Natural killer cell (primary cell): ENCODE measurements at regions not wholly inside any gene's neighbourhood (a gene's known extent, or its start where the extent isn't known, plus 50 kb on each side); places are given as distances from the start of the nearest gene placed in this dataset.

Experiments
- ATAC-seq, 3 donors: fragments of 150-1000 bp in 2 of 3; fragments of 200-7000 bp in 1 of 3; cut with Tn5 transposase; 1 replicate in 1 of 3; 2 replicates in 2 of 3; pipeline ENCODE4 v1.10.0; 2021; ENCODE audit warnings: mild to moderate bottlenecking in 2 of 3, moderate library complexity in 2 of 3
- DNase-seq, 2 donors: peaks; one replicate each; pipeline versions ENCODE4 v3.0.0 to v3.0.0-alpha.2; 2013 to 2021; ENCODE audit warnings: mixed read lengths in 1 of 2
- H3K27ac ChIP-seq: one replicate; pipeline ENCODE4 v1.5.1; 2013; ENCODE audit warnings: mild to moderate bottlenecking, low read length
- H3K27me3 ChIP-seq: one replicate; pipeline ENCODE4 v1.6.1; 2013; ENCODE audit warnings: low read length; ENCODE audit not compliant: control insufficient read depth, insufficient read depth
- H3K36me3 ChIP-seq: one replicate; pipeline ENCODE4 v1.6.1; 2013; ENCODE audit warnings: low read length; ENCODE audit not compliant: control insufficient read depth, insufficient read depth
- H3K4me1 ChIP-seq: one replicate; pipeline ENCODE4 v1.6.1; 2013; ENCODE audit warnings: low read length; ENCODE audit not compliant: control insufficient read depth, insufficient read depth
- H3K4me3 ChIP-seq: one replicate; pipeline ENCODE4 v1.5.1; 2013; ENCODE audit warnings: low read length
- H3K9me3 ChIP-seq: one replicate; pipeline ENCODE4 v1.6.1; 2013; ENCODE audit warnings: low read length; ENCODE audit not compliant: control insufficient read depth, insufficient read depth
- H3K27ac Mint-ChIP-seq, 2 donors: one replicate each; pipeline ENCODE4 v1.8.0; 2022; ENCODE audit warnings: mild to moderate bottlenecking in 2 of 2, mixed read lengths in 2 of 2, moderate library complexity in 1 of 2
- H3K27me3 Mint-ChIP-seq, 2 donors: one replicate each; pipeline ENCODE4 v1.8.0; 2022; ENCODE audit warnings: low read depth in 2 of 2, mixed read lengths in 2 of 2
- H3K36me3 Mint-ChIP-seq: one replicate; pipeline ENCODE4 v1.8.0; 2022; ENCODE audit warnings: mixed read lengths
- H3K4me1 Mint-ChIP-seq, 2 donors: one replicate each; pipeline ENCODE4 v1.8.0; 2022; ENCODE audit warnings: mixed read lengths in 2 of 2
- H3K4me3 Mint-ChIP-seq: one replicate; pipeline ENCODE4 v1.8.0; 2022; ENCODE audit warnings: mild to moderate bottlenecking, moderate library complexity, mixed read lengths
- H3K9me3 Mint-ChIP-seq, 2 donors: one replicate each; pipeline ENCODE4 v1.8.0; 2022; ENCODE audit warnings: mixed read lengths in 2 of 2
- CTCF ChIP-seq: fragments of 200-600 bp; IDR thresholded peaks from one replicate; pipeline ENCODE4 v1.8.0; 2022; ENCODE audit warnings: antibody characterized with exemption
- WGBS: methylation state at CpG from one replicate; pipeline ENCODE4 v1.1.7; 2013; ENCODE audit warnings: missing lambda C conversion rate; ENCODE audit not compliant: insufficient coverage; 5-methylcytosine and 5-hydroxymethylcytosine counted together
- intact Hi-C: fragments of 100-400 bp; cut with micrococcal nuclease; formaldehyde crosslinking; loops from one replicate; pipeline ENCODE4 v1.14.2; 2022

- Histone ChIP-seq H3K4me1 (no peaks in the 10 kb centered on the region), H3K27me3 (no peaks in the 10 kb centered on the region), H3K27ac (no peak overlapping the region), H3K4me3 (no peak overlapping the region), H3K36me3 (no peaks in the 10 kb centered on the region), H3K9me3 (no peaks in the 10 kb centered on the region)
- Mint-ChIP-seq H3K9me3 (no peaks in the 10 kb centered on the region), H3K4me1 (no peaks in the 10 kb centered on the region), H3K27ac (no peak overlapping the region), H3K4me3 (no peak overlapping the region), H3K36me3 (no peaks in the 10 kb centered on the region), H3K27me3 (peaks cover 8 to 15% of the 10 kb centered on the region in 2 donors)
- TF ChIP-seq CTCF: no peak
- DNase-seq (no peak), ATAC-seq (no peak)
- 84% methylated on average over 2 of the region's 2 CpGs for WGBS
- intact Hi-C loops: no loop called here
These were observed 99.5 kb downstream of the SLC4A3 start for GRCh38 chr2:219726916-219727315.

DNA sequence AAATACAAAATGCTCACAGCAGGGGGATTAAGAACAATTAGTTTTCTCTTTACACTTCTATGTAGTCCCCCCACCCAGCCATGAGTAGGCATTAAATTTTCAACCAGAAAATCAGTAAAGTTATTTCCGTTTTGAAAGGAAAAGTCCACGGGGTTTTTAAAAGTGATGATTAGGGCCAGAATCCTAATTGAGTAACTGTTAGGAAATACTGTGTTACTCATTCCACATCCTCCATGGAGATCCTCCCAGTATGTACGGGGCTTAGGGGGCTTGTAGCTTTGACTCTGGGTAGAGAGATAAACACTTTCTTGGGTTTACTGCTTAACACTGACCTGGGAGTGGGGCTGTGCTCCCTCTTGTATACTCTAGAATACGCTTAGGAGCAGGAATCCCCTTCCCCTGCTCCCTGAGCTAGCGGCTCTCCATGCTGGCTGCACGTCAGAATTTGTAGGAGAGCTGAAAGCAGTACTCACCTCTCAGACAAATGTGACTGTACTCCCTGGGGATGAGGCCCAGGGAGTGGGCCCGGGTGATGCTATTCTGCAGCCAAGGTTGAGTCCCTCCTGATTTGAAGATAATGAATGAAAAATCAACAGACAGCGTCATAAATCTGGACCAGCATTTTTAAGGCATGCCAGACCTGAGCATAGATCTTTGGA is 100.5 kb downstream of the SLC4A3 start:
- H3K9me3 Mint-ChIP-seq: no peaks in the 10 kb centered on the region
- no peaks in the 10 kb centered on the region for H3K36me3 Mint-ChIP-seq
- WGBS: 89% methylated on average over 7 of the region's 8 CpGs
- no peak overlapping the region for H3K4me3 ChIP-seq
- no peaks in the 10 kb centered on the region for H3K27me3 ChIP-seq
- H3K36me3 ChIP-seq: no peaks in the 10 kb centered on the region
- no peak overlapping the region for H3K27ac ChIP-seq
- no peaks in the 10 kb centered on the region for H3K4me1 ChIP-seq
- no peak overlapping the region for H3K27ac Mint-ChIP-seq
- peaks cover 10 to 23% of the 10 kb centered on the region in 2 donors for H3K27me3 Mint-ChIP-seq
- intact Hi-C loops: no loop called here
- H3K4me1 Mint-ChIP-seq: no peaks in the 10 kb centered on the region
- no peak overlapping the region for H3K4me3 Mint-ChIP-seq
- TF ChIP-seq CTCF: no peak
- ATAC-seq: no peak
- DNase-seq: no peak
- no peaks in the 10 kb centered on the region for H3K9me3 ChIP-seq

DNA sequence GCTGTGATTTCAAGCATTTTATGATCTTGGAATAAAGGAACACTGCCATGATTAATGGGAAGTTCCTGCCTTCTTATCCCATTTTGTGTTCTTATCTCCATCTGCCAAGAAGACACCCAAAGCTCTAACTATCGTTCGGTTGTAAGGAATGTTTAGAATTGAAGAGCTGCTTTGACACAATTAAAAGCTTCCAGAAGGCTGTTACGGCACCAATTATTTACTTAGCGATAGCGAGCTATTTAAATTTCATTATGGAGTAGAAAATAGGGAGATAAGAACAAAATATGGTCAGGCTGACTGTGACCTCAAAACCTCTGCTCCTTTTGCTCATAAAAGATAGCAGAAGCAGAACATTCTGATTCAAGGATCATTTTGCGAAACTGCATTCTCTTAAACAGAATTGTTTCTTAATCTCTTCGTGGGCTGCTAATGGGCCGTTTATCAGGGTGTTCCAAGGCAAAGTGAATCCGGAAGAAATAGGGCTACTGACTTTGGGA is 101.6 kb downstream of the SLC4A3 start:
- H3K9me3 ChIP-seq: no peaks in the 10 kb centered on the region
- peaks cover 10 to 35% of the 10 kb centered on the region in 2 donors for H3K27me3 Mint-ChIP-seq
- no peak overlapping the region for H3K4me3 ChIP-seq
- no peaks in the 10 kb centered on the region for H3K4me1 Mint-ChIP-seq
- intact Hi-C loops: no loop called here
- no peaks in the 10 kb centered on the region for H3K27me3 ChIP-seq
- H3K27ac ChIP-seq: no peak overlapping the region
- H3K4me3 Mint-ChIP-seq: no peak overlapping the region
- no peak for TF ChIP-seq CTCF
- DNase-seq: no peak
- ATAC-seq: no peak
- no peaks in the 10 kb centered on the region for H3K4me1 ChIP-seq
- 87% methylated on average over 9 of the region's 9 CpGs for WGBS
- H3K9me3 Mint-ChIP-seq: no peaks in the 10 kb centered on the region
- H3K27ac Mint-ChIP-seq: no peak overlapping the region
- H3K36me3 ChIP-seq: no peaks in the 10 kb centered on the region
- H3K36me3 Mint-ChIP-seq: no peaks in the 10 kb centered on the region

DNA sequence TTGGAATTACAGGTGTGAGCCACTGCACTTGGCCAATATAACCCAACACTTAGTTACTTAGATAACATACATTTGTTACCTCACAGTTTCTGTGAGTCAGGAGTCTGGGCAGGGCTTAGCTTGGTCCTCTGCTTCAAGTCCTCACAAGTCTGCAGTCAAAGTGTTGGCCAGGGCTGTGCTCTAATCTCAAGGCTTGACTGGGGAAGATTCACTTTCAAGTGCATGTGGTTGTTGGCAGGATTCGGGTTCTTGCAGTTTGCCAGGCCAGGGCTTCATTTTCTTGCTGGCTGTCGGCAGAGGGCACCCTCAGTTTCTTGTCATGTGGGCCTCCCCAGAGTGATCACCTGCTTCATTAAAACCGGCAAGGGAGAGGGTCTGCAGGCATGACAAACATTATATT is 103.7 kb downstream of the SLC4A3 start:
- WGBS: 89% methylated on average over 3 of the region's 3 CpGs
- H3K36me3 ChIP-seq: no peaks in the 10 kb centered on the region
- DNase-seq (no peak), ATAC-seq (no peak)
- no peaks in the 10 kb centered on the region for H3K4me1 ChIP-seq
- H3K9me3 ChIP-seq: no peaks in the 10 kb centered on the region
- H3K4me1 Mint-ChIP-seq: no peaks in the 10 kb centered on the region
- H3K9me3 Mint-ChIP-seq: no peaks in the 10 kb centered on the region
- no peaks in the 10 kb centered on the region for H3K36me3 Mint-ChIP-seq
- intact Hi-C loops: loop anchor here (10.0 kb wide), 1 partner anchor 1844 kb away; the partner anchor contains the start of gene EPHA4
- no peak overlapping the region for H3K4me3 Mint-ChIP-seq
- H3K27me3 ChIP-seq: no peaks in the 10 kb centered on the region
- peaks cover 11 to 29% of the 10 kb centered on the region in 2 donors for H3K27me3 Mint-ChIP-seq
- H3K27ac Mint-ChIP-seq: no peak overlapping the region
- H3K4me3 ChIP-seq: no peak overlapping the region
- no peak for TF ChIP-seq CTCF
- H3K27ac ChIP-seq: no peak overlapping the region
